ENCODE measurements at regions not wholly inside any gene's neighbourhood (a gene's known extent, or its start where the extent isn't known, plus 50 kb on each side); places are given as distances from the start of the nearest gene placed in this dataset.

DNA sequence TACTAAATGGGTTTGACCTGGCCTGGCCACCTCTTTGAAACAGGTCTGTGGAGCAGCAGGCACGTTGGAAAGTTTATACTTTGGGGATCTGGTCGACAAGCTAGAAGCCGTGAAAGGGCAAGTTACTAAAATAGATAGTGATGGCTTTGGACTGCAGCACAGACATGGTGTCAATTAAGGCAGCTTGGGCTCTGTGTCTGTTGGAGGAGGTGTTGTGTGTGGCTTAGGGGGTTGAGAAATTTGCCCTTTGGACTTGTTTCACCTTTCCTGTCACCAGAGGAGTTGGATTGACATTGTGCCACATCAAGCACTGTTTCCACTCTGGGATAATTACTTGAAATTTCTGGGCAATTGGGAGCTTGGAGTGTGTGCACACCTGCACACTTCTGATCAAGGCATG, 251.8 kb upstream of the MKI67 start:
- Histone ChIP-seq H3K4me1 (ENCODE audit: control insufficient read depth in 2 of 2, insufficient read depth in 2 of 2, low read length in 2 of 2) (no peaks in the 10 kb centered on the region), H3K27ac (ENCODE audit: low read depth in 1 of 2, low read length in 1 of 2) (no peak overlapping the region), H3K36me3 (ENCODE audit: control insufficient read depth in 2 of 2, insufficient read depth in 2 of 2, low read length in 1 of 2) (no peaks in the 10 kb centered on the region), H3K27me3 (ENCODE audit: control insufficient read depth in 2 of 2, insufficient read depth in 1 of 2, low read length in 1 of 2) (no peaks in the 10 kb centered on the region), H3K4me3 (ENCODE audit: low read length in 2 of 2) (no peak overlapping the region), H3K9me3 (ENCODE audit: control insufficient read depth in 2 of 2, insufficient read depth in 1 of 2, low read length in 1 of 2) (no peaks in the 10 kb centered on the region)
- no peak for DNase-seq (ENCODE audit: low read depth in 6 of 9, low spot score in 9 of 9)
- 81% methylated on average over 3 of the region's 3 CpGs for WGBS

DNA sequence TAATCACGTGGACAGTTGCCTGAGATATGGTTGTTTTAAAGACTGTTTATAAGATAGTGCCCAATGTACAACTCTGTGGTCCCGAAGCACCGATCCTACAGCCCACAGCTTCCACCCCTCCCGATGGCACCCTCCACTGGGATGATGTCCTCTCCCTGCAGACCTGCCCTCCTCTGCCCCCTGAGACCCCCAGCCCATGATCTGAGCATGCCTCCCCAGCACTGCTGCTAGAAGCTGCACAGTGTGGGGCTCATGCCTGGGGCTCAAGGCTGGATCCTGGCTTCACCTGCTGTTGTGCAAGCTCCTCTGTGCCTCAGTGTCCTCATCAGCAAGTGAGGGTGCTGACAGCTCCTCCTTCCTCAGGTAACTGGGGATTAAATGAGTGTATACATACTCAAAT, 254.7 kb upstream of the MKI67 start:
- Histone ChIP-seq H3K4me3 (ENCODE audit: low read length in 2 of 2) (no peak overlapping the region), H3K9me3 (ENCODE audit: control insufficient read depth in 2 of 2, insufficient read depth in 1 of 2, low read length in 1 of 2) (no peaks in the 10 kb centered on the region), H3K27me3 (ENCODE audit: control insufficient read depth in 2 of 2, insufficient read depth in 1 of 2, low read length in 1 of 2) (no peaks in the 10 kb centered on the region), H3K4me1 (ENCODE audit: control insufficient read depth in 2 of 2, insufficient read depth in 2 of 2, low read length in 2 of 2) (no peaks in the 10 kb centered on the region), H3K36me3 (ENCODE audit: control insufficient read depth in 2 of 2, insufficient read depth in 2 of 2, low read length in 1 of 2) (no peaks in the 10 kb centered on the region), H3K27ac (ENCODE audit: low read depth in 1 of 2, low read length in 1 of 2) (no peak overlapping the region)
- WGBS = 90% methylated on average over 4 of the region's 4 CpGs
- no peak for DNase-seq (ENCODE audit: low read depth in 6 of 9, low spot score in 9 of 9)

DNA sequence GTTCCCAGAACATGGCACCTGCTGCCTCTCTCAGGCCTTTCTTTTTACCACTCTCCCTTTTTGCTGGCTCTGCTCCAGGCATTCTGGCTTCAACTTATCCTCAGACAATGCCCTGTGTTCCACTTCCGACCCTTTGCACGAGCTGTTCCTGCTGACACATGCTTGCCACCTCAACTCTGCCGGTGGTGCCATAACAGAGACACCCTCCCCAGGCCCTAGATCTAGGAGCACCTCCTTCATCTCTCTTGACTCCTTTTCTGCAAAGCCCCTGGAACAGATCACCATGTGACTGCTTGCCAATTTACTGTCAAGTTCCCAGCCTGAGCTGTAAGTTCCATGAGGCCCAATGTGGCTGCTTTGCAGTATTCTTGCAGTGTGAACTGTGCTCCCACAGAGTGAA, 256.0 kb upstream of the MKI67 start:
- H3K27ac ChIP-seq (ENCODE audit: low read depth in 1 of 2, low read length in 1 of 2) = no peak overlapping the region
- H3K36me3 ChIP-seq (ENCODE audit: control insufficient read depth in 2 of 2, insufficient read depth in 2 of 2, low read length in 1 of 2) = no peaks in the 10 kb centered on the region
- H3K4me3 ChIP-seq (ENCODE audit: low read length in 2 of 2) = no peak overlapping the region
- no peak for DNase-seq (ENCODE audit: low read depth in 6 of 9, low spot score in 9 of 9)
- no peaks in the 10 kb centered on the region for H3K27me3 ChIP-seq (ENCODE audit: control insufficient read depth in 2 of 2, insufficient read depth in 1 of 2, low read length in 1 of 2)
- no peaks in the 10 kb centered on the region for H3K9me3 ChIP-seq (ENCODE audit: control insufficient read depth in 2 of 2, insufficient read depth in 1 of 2, low read length in 1 of 2)
- no peaks in the 10 kb centered on the region for H3K4me1 ChIP-seq (ENCODE audit: control insufficient read depth in 2 of 2, insufficient read depth in 2 of 2, low read length in 2 of 2)
- 84% methylated on average over 3 of the region's 3 CpGs for WGBS

DNA sequence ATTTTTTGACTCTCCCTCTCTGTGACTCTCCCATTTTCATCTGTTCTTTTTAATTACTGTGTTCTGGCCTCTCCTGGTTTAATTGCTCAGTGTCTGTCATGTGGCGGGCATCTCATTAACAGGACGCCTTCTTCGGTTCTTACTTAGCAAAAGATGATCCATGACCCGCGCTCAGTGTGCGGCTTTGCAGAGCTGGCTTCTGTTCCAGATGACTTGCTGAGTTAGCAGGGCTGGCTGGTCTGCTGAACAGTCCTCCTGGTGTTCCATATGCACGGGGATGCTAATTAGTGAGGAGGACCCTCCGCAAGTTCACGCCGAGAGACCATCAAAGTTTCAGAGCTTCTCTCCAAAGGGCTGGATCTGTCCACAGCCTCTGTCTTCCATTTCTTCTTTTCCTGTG, 258.6 kb upstream of the MKI67 start:
- H3K4me1 ChIP-seq (ENCODE audit: control insufficient read depth in 2 of 2, insufficient read depth in 2 of 2, low read length in 2 of 2) = no peaks in the 10 kb centered on the region
- H3K36me3 ChIP-seq (ENCODE audit: control insufficient read depth in 2 of 2, insufficient read depth in 2 of 2, low read length in 1 of 2) = no peaks in the 10 kb centered on the region
- no peaks in the 10 kb centered on the region for H3K9me3 ChIP-seq (ENCODE audit: control insufficient read depth in 2 of 2, insufficient read depth in 1 of 2, low read length in 1 of 2)
- H3K27me3 ChIP-seq (ENCODE audit: control insufficient read depth in 2 of 2, insufficient read depth in 1 of 2, low read length in 1 of 2) = no peaks in the 10 kb centered on the region
- whole genome bisulfite sequencing = 95% methylated on average over 10 of the region's 10 CpGs
- no peak overlapping the region for H3K4me3 ChIP-seq (ENCODE audit: low read length in 2 of 2)
- no peak overlapping the region for H3K27ac ChIP-seq (ENCODE audit: low read depth in 1 of 2, low read length in 1 of 2)
- no peak for DNase-seq (ENCODE audit: low read depth in 6 of 9, low spot score in 9 of 9)

- H3K4me1 ChIP-seq (ENCODE audit: control insufficient read depth in 2 of 2, insufficient read depth in 2 of 2, low read length in 2 of 2) = no peaks in the 10 kb centered on the region
- no peaks in the 10 kb centered on the region for H3K27me3 ChIP-seq (ENCODE audit: control insufficient read depth in 2 of 2, insufficient read depth in 1 of 2, low read length in 1 of 2)
- no peak overlapping the region for H3K27ac ChIP-seq (ENCODE audit: low read depth in 1 of 2, low read length in 1 of 2)
- H3K36me3 ChIP-seq (ENCODE audit: control insufficient read depth in 2 of 2, insufficient read depth in 2 of 2, low read length in 1 of 2) = no peaks in the 10 kb centered on the region
- WGBS = 85% methylated on average over 7 of the region's 7 CpGs
- H3K4me3 ChIP-seq (ENCODE audit: low read length in 2 of 2) = no peak overlapping the region
- H3K9me3 ChIP-seq (ENCODE audit: control insufficient read depth in 2 of 2, insufficient read depth in 1 of 2, low read length in 1 of 2) = no peaks in the 10 kb centered on the region
- no peak for DNase-seq (ENCODE audit: low read depth in 6 of 9, low spot score in 9 of 9)
These were observed 260.0 kb upstream of the MKI67 start for GRCh38 chr10:128386231-128386630.

DNA sequence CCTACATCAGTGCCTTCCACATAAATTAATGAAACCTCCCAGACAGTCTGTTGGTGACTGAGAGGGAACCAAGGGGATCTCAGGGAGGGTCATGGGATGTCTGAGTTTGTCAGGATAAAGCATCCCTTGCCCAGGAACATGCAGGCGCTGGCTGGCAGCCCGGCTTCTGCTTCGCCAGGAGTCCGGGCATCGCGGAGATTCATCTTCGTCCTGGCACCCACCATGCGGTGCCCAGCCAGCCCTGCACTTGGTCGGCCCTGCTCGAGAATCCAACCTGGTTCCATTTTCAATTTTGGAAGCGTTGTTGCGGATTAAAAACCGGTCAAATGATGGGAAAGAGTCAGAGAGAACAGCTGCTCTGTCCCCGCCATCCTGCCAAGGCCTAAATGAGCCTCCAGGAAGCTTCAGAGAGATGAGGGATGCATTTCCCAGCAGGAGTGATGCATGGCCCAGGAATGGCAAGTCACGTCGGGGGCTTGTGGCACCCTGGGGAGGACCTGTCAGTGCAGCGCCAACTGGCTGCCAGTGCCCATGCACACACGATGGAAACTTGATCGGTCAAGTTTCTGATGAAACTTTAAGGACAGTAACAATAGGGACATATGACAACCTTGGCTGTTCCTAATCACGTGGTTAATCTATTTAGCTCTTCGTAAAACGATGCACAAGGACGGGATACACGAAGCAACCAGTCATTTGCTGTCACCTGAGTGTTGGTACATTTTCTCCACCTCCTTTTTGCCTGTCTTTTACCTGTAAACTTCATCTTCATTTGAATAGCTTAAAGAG, 260.8 kb upstream of the MKI67 start:
- WGBS = 93% methylated on average over 24 of the region's 24 CpGs
- Histone ChIP-seq H3K36me3 (ENCODE audit: control insufficient read depth in 2 of 2, insufficient read depth in 2 of 2, low read length in 1 of 2) (no peaks in the 10 kb centered on the region), H3K9me3 (ENCODE audit: control insufficient read depth in 2 of 2, insufficient read depth in 1 of 2, low read length in 1 of 2) (no peaks in the 10 kb centered on the region), H3K4me1 (ENCODE audit: control insufficient read depth in 2 of 2, insufficient read depth in 2 of 2, low read length in 2 of 2) (no peaks in the 10 kb centered on the region), H3K4me3 (ENCODE audit: low read length in 2 of 2) (no peak overlapping the region), H3K27me3 (ENCODE audit: control insufficient read depth in 2 of 2, insufficient read depth in 1 of 2, low read length in 1 of 2) (no peaks in the 10 kb centered on the region), H3K27ac (ENCODE audit: low read depth in 1 of 2, low read length in 1 of 2) (no peak overlapping the region)
- no peak for DNase-seq (ENCODE audit: low read depth in 6 of 9, low spot score in 9 of 9)

GRCh38 chr10:128390596-128390995, 264.4 kb upstream of the MKI67 start:
- Histone ChIP-seq H3K27ac (ENCODE audit: low read depth in 1 of 2, low read length in 1 of 2) (no peak overlapping the region), H3K36me3 (ENCODE audit: control insufficient read depth in 2 of 2, insufficient read depth in 2 of 2, low read length in 1 of 2) (no peaks in the 10 kb centered on the region), H3K4me3 (ENCODE audit: low read length in 2 of 2) (no peak overlapping the region), H3K4me1 (ENCODE audit: control insufficient read depth in 2 of 2, insufficient read depth in 2 of 2, low read length in 2 of 2) (no peaks in the 10 kb centered on the region), H3K27me3 (ENCODE audit: control insufficient read depth in 2 of 2, insufficient read depth in 1 of 2, low read length in 1 of 2) (no peaks in the 10 kb centered on the region), H3K9me3 (ENCODE audit: control insufficient read depth in 2 of 2, insufficient read depth in 1 of 2, low read length in 1 of 2) (no peaks in the 10 kb centered on the region)
- no peak for DNase-seq (ENCODE audit: low read depth in 6 of 9, low spot score in 9 of 9)
- WGBS = 61% methylated on average over 5 of the region's 5 CpGs

- no peaks in the 10 kb centered on the region for H3K9me3 ChIP-seq (ENCODE audit: control insufficient read depth in 2 of 2, insufficient read depth in 1 of 2, low read length in 1 of 2)
- H3K27me3 ChIP-seq (ENCODE audit: control insufficient read depth in 2 of 2, insufficient read depth in 1 of 2, low read length in 1 of 2) = no peaks in the 10 kb centered on the region
- no peaks in the 10 kb centered on the region for H3K4me1 ChIP-seq (ENCODE audit: control insufficient read depth in 2 of 2, insufficient read depth in 2 of 2, low read length in 2 of 2)
- no peak for DNase-seq (ENCODE audit: low read depth in 6 of 9, low spot score in 9 of 9)
- no peaks in the 10 kb centered on the region for H3K36me3 ChIP-seq (ENCODE audit: control insufficient read depth in 2 of 2, insufficient read depth in 2 of 2, low read length in 1 of 2)
- WGBS = 76% methylated on average over 4 of the region's 4 CpGs
- H3K27ac ChIP-seq (ENCODE audit: low read depth in 1 of 2, low read length in 1 of 2) = no peak overlapping the region
- no peak overlapping the region for H3K4me3 ChIP-seq (ENCODE audit: low read length in 2 of 2)
These were observed 267.3 kb upstream of the MKI67 start for GRCh38 chr10:128393546-128393945.

- Histone ChIP-seq H3K27ac (ENCODE audit: low read depth in 1 of 2, low read length in 1 of 2) (no peak overlapping the region), H3K36me3 (ENCODE audit: control insufficient read depth in 2 of 2, insufficient read depth in 2 of 2, low read length in 1 of 2) (no peaks in the 10 kb centered on the region), H3K9me3 (ENCODE audit: control insufficient read depth in 2 of 2, insufficient read depth in 1 of 2, low read length in 1 of 2) (no peaks in the 10 kb centered on the region), H3K27me3 (ENCODE audit: control insufficient read depth in 2 of 2, insufficient read depth in 1 of 2, low read length in 1 of 2) (no peaks in the 10 kb centered on the region), H3K4me1 (ENCODE audit: control insufficient read depth in 2 of 2, insufficient read depth in 2 of 2, low read length in 2 of 2) (no peaks in the 10 kb centered on the region), H3K4me3 (ENCODE audit: low read length in 2 of 2) (no peak overlapping the region)
- DNase-seq (ENCODE audit: low read depth in 6 of 9, low spot score in 9 of 9) = no peak
- 94% methylated on average over 8 of the region's 8 CpGs for WGBS
These were observed 271.9 kb upstream of the MKI67 start for GRCh38 chr10:128398118-128398517.

Measured in thymus (tissue), 11 donors.